Stomach (tissue), 4 donors: ENCODE measurements at regions not wholly inside any gene's neighbourhood (a gene's known extent, or its start where the extent isn't known, plus 50 kb on each side); places are given as distances from the start of the nearest gene placed in this dataset.
"Not testable (repeated sequence)": the region's sequence is repeated elsewhere in the genome, so short reads cannot be mapped to it uniquely, and the experiment has no call there.

ENCODE experiments used
- POLR2A ChIP-seq, 4 donors: fragments of 450-650 bp; IDR thresholded peaks; one replicate each; pipeline ENCODE4 v1.6.1; 2016; ENCODE audit warnings: antibody characterized with exemption in 4 of 4, control low read depth in 2 of 4, mild to moderate bottlenecking in 1 of 4, moderate library complexity in 1 of 4
- POLR2AphosphoS5 ChIP-seq, 3 donors: sonication (generic); formaldehyde crosslinking; IDR thresholded peaks; one replicate each; pipeline ENCODE4 v1.6.1; 2016; ENCODE audit warnings: antibody characterized with exemption in 3 of 3
- TF ChIP-seq, protein P1 (sequence below), 7 experiments: fragments of 450-650 bp in 4 of 7; fragments of 200-600 bp in 3 of 7; sonication (generic) in 3 of 7; IDR thresholded peaks; one replicate each; pipeline ENCODE4 v1.5.1; 2016 to 2019; ENCODE audit warnings: antibody characterized with exemption in 7 of 7, control low read depth in 2 of 7, mild to moderate bottlenecking in 1 of 7

DNA sequence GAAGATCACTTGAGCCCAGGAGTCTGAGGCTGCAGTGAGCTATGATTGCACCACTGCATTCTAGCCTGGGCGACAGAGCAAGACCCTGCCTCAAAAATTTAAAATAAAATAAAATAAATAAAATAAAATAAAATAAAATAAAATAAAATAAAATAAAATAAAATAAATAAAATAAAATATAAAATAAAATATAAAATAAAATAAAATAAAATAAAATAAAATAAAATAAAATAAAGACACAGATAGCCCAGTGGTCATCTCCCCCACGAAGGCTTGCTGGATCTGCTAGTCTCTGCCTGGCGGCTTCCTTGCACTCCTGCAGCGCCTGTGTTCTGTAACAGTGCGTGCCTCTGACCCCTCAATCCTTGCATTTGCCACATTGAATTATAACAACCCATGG lies 76.8 kb upstream of the PWP1 start:
- TF ChIP-seq, protein P1, sequence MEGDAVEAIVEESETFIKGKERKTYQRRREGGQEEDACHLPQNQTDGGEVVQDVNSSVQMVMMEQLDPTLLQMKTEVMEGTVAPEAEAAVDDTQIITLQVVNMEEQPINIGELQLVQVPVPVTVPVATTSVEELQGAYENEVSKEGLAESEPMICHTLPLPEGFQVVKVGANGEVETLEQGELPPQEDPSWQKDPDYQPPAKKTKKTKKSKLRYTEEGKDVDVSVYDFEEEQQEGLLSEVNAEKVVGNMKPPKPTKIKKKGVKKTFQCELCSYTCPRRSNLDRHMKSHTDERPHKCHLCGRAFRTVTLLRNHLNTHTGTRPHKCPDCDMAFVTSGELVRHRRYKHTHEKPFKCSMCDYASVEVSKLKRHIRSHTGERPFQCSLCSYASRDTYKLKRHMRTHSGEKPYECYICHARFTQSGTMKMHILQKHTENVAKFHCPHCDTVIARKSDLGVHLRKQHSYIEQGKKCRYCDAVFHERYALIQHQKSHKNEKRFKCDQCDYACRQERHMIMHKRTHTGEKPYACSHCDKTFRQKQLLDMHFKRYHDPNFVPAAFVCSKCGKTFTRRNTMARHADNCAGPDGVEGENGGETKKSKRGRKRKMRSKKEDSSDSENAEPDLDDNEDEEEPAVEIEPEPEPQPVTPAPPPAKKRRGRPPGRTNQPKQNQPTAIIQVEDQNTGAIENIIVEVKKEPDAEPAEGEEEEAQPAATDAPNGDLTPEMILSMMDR (IDR thresholded peaks at IDR 0.05), result not testable (repeated sequence)
- TF ChIP-seq POLR2A, POLR2AphosphoS5 (IDR thresholded peaks at IDR 0.05): not testable (repeated sequence)
